Testis (tissue), 2 donors: ENCODE measurements at regions not wholly inside any gene's neighbourhood (a gene's known extent, or its start where the extent isn't known, plus 50 kb on each side); places are given as distances from the start of the nearest gene placed in this dataset.
"Not testable (repeated sequence)": the region's sequence is repeated elsewhere in the genome, so short reads cannot be mapped to it uniquely, and the experiment has no call there.

Experiments used
- DNase-seq: peaks from one replicate; pipeline ENCODE4 v3.0.0-alpha.2; 2019
- H3K27ac ChIP-seq, 2 donors: fragments of 200-600 bp; sonication (generic); one replicate each; pipeline ENCODE4 v1.5.1; 2019
- H3K27me3 ChIP-seq: fragments of 200-600 bp; sonication (generic); one replicate; pipeline ENCODE4 v1.5.1; 2019
- H3K36me3 ChIP-seq: fragments of 200-600 bp; sonication (generic); one replicate; pipeline ENCODE4 v1.5.1; 2017; ENCODE audit warnings: low read depth; ENCODE audit errors: missing control alignments
- H3K4me1 ChIP-seq: fragments of 200-600 bp; sonication (generic); one replicate; pipeline ENCODE4 v1.5.1; 2019
- H3K4me3 ChIP-seq, 2 donors: fragments of 200-600 bp; sonication (generic); one replicate each; pipeline ENCODE4 v1.5.1; 2017 to 2019
- H3K9me3 ChIP-seq: fragments of 200-600 bp; sonication (generic); one replicate; pipeline ENCODE4 v1.5.1; 2017
- POLR2A ChIP-seq: fragments of 450-650 bp; IDR thresholded peaks from one replicate; pipeline ENCODE4 v1.6.1; 2017; ENCODE audit warnings: antibody characterized with exemption, mild to moderate bottlenecking, moderate library complexity
- WGBS, 2 donors: methylation state at CpG; one replicate each; pipeline ENCODE4 v1.1.5; 2018; 5-methylcytosine and 5-hydroxymethylcytosine counted together
- intact Hi-C: fragments of 100-400 bp; cut with DNase I; formaldehyde crosslinking; loops from one replicate; pipeline ENCODE4 v1.15.1; 2023; ENCODE audit warnings: low total_unique reads
- TF ChIP-seq, protein P1 (sequence below), 3 experiments: fragments of 450-650 bp in 2 of 3; fragments of 200-600 bp in 1 of 3; sonication (generic) in 1 of 3; IDR thresholded peaks; one replicate each; pipeline ENCODE4 v1.5.1; 2016 to 2019; ENCODE audit warnings: antibody characterized with exemption in 3 of 3, mild to moderate bottlenecking in 2 of 3, moderate library complexity in 1 of 3

- H3K9me3 ChIP-seq = no peaks in the 10 kb centered on the region
- no peak overlapping the region for H3K27ac ChIP-seq
- H3K4me1 ChIP-seq = no peaks in the 10 kb centered on the region
- no peak for DNase-seq
- no peaks in the 10 kb centered on the region for H3K27me3 ChIP-seq
- TF ChIP-seq, protein P1, sequence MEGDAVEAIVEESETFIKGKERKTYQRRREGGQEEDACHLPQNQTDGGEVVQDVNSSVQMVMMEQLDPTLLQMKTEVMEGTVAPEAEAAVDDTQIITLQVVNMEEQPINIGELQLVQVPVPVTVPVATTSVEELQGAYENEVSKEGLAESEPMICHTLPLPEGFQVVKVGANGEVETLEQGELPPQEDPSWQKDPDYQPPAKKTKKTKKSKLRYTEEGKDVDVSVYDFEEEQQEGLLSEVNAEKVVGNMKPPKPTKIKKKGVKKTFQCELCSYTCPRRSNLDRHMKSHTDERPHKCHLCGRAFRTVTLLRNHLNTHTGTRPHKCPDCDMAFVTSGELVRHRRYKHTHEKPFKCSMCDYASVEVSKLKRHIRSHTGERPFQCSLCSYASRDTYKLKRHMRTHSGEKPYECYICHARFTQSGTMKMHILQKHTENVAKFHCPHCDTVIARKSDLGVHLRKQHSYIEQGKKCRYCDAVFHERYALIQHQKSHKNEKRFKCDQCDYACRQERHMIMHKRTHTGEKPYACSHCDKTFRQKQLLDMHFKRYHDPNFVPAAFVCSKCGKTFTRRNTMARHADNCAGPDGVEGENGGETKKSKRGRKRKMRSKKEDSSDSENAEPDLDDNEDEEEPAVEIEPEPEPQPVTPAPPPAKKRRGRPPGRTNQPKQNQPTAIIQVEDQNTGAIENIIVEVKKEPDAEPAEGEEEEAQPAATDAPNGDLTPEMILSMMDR (IDR thresholded peaks at IDR 0.05) = no peak
- no peak for TF ChIP-seq POLR2A
- no peaks in the 10 kb centered on the region for H3K36me3 ChIP-seq
- intact Hi-C loops = no loop called here
- H3K4me3 ChIP-seq = no peak overlapping the region
- WGBS, 2 donors = 3 to 17% methylated on average over 1 of the region's 1 CpG
Observed at GRCh38 chr4:110414561-110414920, 61.4 kb upstream of the ENPEP start.

GRCh38 chr4:110413807-110414560 lies 62.0 kb upstream of the ENPEP start:
- H3K27ac ChIP-seq, DNase-seq, H3K4me1 ChIP-seq, H3K27me3 ChIP-seq, H3K9me3 ChIP-seq, H3K4me3 ChIP-seq, H3K36me3 ChIP-seq, intact Hi-C loops: not testable (repeated sequence)
- WGBS, 2 donors = 54 to 63% methylated on average over 5 of the region's 5 CpGs

- no peaks in the 10 kb centered on the region for H3K4me1 ChIP-seq
- H3K4me3 ChIP-seq = no peak overlapping the region
- H3K9me3 ChIP-seq = no peaks in the 10 kb centered on the region
- no peaks in the 10 kb centered on the region for H3K27me3 ChIP-seq
- H3K36me3 ChIP-seq = no peaks in the 10 kb centered on the region
- intact Hi-C loops = no loop called here
- H3K27ac ChIP-seq = no peak overlapping the region
- no peak for TF ChIP-seq POLR2A
- TF ChIP-seq, protein P1 (IDR thresholded peaks at IDR 0.05) = no peak
- no peak for DNase-seq
- WGBS, 2 donors = 82 to 83% methylated on average over 5 of the region's 5 CpGs
Observed at GRCh38 chr4:110412354-110413065, 63.4 kb upstream of the ENPEP start.

DNA sequence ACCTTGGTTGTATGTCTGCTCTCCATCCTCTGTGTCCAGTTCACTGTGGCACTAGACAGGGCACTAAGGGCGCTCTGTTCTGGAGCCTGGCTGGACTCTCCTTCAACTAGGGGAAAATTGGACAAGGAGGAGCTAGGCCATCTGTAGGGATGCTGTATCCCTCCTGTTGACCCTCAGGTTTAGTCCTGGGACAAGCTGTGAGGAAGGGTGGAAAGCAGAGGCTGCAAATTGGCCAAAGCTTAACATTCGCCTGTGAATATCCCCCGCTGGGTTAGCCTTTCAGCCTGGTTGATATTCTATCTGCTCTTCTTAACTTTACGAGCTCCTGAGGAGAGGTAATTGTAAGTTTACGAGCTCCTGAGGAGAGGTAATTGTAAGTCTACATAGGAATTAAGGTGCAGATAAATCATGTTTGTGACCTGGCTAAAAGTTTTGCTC lies 64.4 kb upstream of the ENPEP start:
- WGBS, 2 donors = 76 to 81% methylated on average over 5 of the region's 5 CpGs

GRCh38 chr4:110410853-110411573 lies 64.9 kb upstream of the ENPEP start:
- WGBS, 2 donors = 76 to 78% methylated on average over 7 to 34 of the region's 35 CpGs
- H3K9me3 ChIP-seq, intact Hi-C loops, H3K27me3 ChIP-seq, DNase-seq, H3K4me3 ChIP-seq, H3K36me3 ChIP-seq, H3K4me1 ChIP-seq, H3K27ac ChIP-seq: not testable (repeated sequence)

More for the DNA sequence above, 64.4 kb upstream of the ENPEP start:
- Histone ChIP-seq H3K4me3 (no peak overlapping the region), H3K27ac (no peak overlapping the region), H3K27me3 (no peaks in the 10 kb centered on the region), H3K4me1 (no peaks in the 10 kb centered on the region), H3K9me3 (no peaks in the 10 kb centered on the region), H3K36me3 (no peaks in the 10 kb centered on the region)
- DNase-seq = no peak
- no peak for TF ChIP-seq POLR2A
- intact Hi-C loops = no loop called here

DNA sequence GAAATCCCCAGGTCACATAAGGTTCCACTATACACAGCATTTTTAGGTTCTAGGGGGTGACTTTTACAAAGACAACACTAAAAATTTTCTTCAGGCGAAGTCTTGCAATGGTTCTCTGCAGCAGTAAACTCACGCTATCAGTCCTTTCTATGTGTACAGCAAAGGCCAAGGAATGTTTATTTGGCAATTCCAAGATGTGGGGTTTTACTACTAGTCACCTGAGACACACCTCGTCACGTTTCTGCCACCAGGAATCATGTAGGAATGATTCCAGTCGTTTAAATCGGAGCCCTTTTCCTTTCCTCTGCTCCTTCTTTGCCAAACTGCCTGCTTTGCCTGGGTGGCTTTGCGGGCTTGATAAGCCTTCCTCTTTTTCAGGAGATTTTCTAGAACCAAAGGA lies 75.9 kb upstream of the ENPEP start:
- 74 to 84% methylated on average over 7 of the region's 7 CpGs for WGBS, 2 donors
- intact Hi-C loops = no loop called here
- TF ChIP-seq, protein P1 (IDR thresholded peaks at IDR 0.05) = no peak
- TF ChIP-seq POLR2A = no peak
- Histone ChIP-seq H3K4me1 (no peaks in the 10 kb centered on the region), H3K27ac (no peak overlapping the region), H3K9me3 (no peaks in the 10 kb centered on the region), H3K36me3 (no peaks in the 10 kb centered on the region), H3K4me3 (no peak overlapping the region), H3K27me3 (no peaks in the 10 kb centered on the region)
- no peak for DNase-seq

- H3K9me3 ChIP-seq, DNase-seq, H3K27ac ChIP-seq, H3K36me3 ChIP-seq, H3K4me3 ChIP-seq, H3K4me1 ChIP-seq, intact Hi-C loops, H3K27me3 ChIP-seq: not testable (repeated sequence)
- 86% methylated on average over 10 of the region's 10 CpGs for WGBS, 2 donors
Observed at GRCh38 chr4:110399046-110399445, 76.9 kb upstream of the ENPEP start.
